ENCODE measurements at regions not wholly inside any gene's neighbourhood (a gene's known extent, or its start where the extent isn't known, plus 50 kb on each side); places are given as distances from the start of the nearest gene placed in this dataset.

DNA sequence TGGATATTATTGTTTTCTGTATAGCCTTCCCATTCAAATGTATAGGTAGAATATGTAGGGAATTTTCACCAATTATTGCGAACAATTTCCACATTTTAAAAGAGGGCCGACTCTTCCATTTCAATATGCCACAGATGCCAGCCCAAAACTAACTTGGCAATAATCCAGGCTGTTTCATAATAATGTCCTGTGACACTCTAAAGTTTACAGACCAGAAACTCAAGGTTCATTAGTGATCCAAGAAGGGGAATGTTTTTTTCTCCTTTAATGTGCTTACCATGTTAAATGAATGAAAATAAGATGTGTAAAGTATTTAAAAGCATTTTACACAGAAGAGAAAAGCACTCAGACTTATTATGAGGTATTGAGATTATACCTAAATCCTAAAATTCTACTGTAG lies 63.0 kb upstream of the FAM3C start:
- TF ChIP-seq EZH2phosphoT487 (IDR thresholded peaks at IDR 0.05; ENCODE audit: low read length), result no peak
- TF ChIP-seq EZH2 (optimal IDR thresholded peaks at IDR 0.05; ENCODE audit: low read depth, low read length), result no peak
- TF ChIP-seq, protein P1, sequence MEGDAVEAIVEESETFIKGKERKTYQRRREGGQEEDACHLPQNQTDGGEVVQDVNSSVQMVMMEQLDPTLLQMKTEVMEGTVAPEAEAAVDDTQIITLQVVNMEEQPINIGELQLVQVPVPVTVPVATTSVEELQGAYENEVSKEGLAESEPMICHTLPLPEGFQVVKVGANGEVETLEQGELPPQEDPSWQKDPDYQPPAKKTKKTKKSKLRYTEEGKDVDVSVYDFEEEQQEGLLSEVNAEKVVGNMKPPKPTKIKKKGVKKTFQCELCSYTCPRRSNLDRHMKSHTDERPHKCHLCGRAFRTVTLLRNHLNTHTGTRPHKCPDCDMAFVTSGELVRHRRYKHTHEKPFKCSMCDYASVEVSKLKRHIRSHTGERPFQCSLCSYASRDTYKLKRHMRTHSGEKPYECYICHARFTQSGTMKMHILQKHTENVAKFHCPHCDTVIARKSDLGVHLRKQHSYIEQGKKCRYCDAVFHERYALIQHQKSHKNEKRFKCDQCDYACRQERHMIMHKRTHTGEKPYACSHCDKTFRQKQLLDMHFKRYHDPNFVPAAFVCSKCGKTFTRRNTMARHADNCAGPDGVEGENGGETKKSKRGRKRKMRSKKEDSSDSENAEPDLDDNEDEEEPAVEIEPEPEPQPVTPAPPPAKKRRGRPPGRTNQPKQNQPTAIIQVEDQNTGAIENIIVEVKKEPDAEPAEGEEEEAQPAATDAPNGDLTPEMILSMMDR (IDR thresholded peaks at IDR 0.05; ENCODE audit: low read length), result no peak

Data from MM.1S (cell line).